NCI-H1105 treated with DMSO at 0.1 percent for 48 hours (cell line): ENCODE measurements at regions not wholly inside any gene's neighbourhood (a gene's known extent, or its start where the extent isn't known, plus 50 kb on each side); places are given as distances from the start of the nearest gene placed in this dataset.
A peak's percentile ranks its signal among the peaks of the same experiment; 100 is the strongest.
"Not testable (repeated sequence)": the region's sequence is repeated elsewhere in the genome, so short reads cannot be mapped to it uniquely, and the experiment has no call there.

Source experiments
- DNase-seq: peaks from one replicate; lab custom pipeline; 2025; lab: John Stamatoyannopoulos, UW

DNA sequence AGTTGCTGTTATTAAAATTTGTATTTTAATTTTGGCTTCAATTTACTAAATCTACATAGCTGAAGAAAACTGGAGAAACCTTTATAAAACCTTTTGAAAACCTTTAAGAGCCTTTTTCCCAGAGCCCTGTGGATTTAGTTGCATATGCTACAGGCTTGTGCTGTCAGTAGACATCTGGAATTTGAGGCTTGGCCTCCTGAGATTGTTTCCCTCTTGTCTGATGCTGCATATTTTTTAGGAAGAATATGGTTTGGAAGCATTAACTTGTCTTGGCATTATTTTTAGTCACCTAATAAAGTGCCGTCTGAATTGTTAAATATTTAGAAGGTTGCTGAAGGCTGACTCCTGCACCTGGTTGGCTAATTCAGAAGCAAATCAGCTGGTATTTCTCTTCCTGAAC is 369.4 kb downstream of the UTRN start:
- no peak for DNase-seq

- no peak for DNase-seq
Observed at GRCh38 chr6:144655376-144655775, 370.2 kb downstream of the UTRN start.

DNA sequence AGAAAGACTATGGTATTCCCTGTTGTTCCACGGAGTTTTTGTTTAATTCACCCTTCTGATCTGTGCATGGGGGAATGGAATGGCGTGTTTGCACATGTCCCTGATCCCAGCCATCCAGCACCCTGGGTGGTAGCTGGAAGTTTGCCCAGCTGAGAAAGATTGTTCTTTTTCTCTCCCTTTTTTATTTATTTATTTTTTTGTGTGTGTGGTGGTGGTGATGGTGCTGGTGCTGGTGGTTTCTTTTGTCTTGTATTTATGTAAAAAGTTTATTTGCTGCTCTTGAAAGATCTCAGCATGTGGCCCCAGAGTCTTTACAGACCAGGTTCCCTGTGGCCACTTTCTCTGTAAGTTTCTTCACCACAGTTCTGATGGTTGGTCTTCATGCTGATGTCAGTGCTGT is 372.6 kb downstream of the UTRN start:
- DNase-seq: peak; percentile 86

DNA sequence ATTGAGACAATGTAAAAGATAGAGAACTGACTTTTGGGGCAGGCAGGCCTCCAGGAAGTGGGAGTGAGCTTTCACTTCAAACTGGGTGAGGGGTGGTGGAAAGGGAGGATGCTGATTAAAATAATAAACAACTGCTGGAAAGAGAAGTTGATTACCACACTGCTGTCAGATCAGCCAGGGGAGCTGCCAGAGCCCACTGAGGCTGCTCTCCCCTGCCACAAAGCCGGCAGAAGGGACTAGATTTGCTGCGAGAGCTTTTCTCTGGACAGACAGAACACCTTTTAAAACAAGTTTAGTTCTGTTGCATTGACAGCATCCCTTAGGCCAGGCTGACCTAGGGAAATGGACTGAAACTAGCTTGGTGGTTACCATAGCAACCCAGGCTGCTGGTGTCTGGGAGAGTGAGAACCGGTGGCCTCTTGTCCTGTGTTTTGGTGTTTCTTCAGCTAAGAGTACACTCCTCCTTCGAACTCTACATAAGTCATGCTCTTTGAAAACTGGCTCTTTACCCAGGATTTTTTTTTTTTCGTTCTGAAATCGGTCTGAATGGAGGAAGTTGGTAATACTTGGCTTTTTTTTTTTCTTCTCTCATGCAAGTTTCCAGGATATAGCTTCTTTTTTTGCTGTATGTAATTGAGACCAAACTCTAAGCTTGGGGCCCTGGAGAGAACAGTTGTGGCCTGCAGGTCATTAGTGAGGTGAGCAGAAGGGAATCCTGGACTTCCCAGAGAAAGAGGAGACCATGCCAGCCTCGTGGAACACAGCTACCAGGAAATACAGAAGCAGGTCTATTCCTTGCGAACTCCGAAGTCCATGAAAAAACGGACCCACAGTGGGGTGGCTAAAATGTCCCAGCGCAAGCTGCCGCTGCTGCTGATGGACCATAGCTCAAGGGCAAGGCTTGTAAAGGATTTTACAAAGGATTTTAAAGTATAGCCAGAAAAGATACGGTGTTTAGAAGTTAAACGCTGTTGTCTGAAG is 374.4 kb downstream of the UTRN start:
- no peak for DNase-seq

- DNase-seq: no peak
Observed at GRCh38 chr6:144660561-144661115, 375.5 kb downstream of the UTRN start.

DNA sequence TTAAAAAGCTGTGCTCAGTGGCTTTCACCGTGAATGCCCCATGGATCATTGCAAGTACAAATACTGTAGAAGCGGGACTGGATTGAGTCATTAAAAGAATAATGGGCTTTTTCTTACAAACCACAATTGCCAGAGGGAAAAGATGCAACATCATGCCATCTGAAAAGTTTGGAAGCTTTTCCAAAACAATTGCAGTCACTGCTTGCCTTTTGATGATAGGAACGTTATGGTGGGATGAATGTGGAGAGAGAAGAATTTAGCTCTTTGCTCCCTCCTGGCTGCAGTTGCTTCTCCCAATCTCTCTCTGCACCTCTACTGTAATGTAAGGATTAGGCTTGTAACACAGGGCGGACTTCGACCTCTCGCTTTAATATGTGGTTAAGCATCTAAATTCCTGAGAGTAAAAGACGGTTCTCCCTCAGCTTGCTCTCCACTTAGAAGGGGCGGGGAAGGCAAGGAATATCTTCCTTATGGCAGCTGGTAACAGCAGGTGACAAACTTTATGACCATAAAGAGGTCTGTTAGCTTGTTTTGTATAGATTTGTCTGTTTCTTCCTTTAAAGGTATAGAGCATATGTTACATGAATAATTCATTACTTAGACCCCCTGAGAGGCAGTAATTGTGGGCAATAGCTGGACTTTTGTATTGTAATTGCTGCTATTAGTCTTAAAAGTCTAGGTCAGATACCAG is 376.1 kb downstream of the UTRN start:
- DNase-seq: no peak

DNA sequence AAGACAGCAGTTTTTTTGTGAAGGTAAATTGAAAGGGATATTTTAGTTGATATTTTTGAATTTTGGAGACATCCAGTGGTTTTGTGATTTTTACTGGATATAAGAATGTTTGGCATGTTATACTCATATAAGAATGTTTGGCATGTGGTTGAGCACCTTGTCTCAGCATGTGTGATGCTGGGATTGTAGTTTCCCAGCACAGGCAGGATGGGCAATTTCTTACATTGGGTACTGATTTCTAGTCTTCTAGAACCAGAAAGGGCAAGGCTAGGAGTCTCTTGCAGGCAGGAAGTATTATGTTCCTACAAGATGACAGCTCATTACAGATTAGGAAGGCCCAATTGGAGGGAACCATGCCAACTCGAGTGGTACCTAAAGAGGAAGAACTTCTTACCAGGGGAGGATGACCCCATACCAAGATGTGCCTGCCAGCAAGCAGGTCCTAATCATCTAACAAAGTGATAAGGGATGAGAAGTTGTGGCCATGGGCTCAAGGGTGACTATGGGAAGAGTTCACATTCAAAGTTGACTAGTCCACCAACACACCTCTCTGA is 377.8 kb downstream of the UTRN start:
- no peak for DNase-seq

- no peak for DNase-seq
Observed at GRCh38 chr6:144664281-144664680, 379.1 kb downstream of the UTRN start.

DNA sequence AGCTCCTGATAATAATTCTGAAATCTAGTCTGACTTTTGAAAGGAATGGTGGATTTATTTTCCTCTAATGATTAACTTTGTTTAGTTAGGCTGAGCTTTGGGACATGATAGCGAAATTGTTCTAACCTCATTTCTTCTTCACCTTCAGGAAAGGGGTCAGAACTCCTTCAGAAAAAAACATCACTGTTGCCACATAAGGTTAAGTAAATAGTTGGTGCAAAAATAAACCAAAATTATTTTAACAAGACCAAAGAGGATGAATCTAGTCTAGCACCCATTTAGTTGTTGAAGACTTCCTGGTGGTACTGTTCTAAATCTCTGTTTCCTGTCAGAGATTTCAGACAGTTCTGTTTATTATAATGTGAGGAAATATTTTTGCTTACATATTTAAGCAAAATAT is 379.8 kb downstream of the UTRN start:
- DNase-seq: no peak

DNA sequence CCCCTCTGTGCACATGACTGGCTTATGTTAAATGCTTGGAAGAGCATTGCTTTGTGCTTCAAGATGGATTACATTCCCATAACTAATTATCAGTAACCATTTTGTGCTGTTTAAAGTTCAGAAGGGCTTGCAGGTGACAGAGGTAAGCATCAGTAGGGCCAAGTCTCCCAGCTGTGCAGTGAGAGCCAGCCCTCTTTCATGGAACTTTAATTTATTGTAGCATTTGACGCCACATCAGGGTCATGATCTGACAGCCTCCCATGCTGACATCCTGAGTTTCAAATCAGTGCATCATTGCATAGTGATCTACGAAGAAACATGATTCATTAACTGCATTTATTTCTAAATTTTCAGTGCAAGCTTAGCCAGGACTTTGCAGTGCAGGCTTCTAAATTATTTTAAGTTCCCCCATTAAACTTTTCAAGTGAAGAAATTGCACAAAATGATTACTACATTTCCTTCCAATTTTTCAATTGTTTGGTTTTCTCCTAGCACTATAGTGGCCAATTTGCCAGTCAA is 380.9 kb downstream of the UTRN start:
- DNase-seq: no peak

- DNase-seq: no peak
Observed at GRCh38 chr6:144666781-144667180, 381.6 kb downstream of the UTRN start.

GRCh38 chr6:144667532-144668503 is 382.7 kb downstream of the UTRN start:
- DNase-seq: no peak

DNA sequence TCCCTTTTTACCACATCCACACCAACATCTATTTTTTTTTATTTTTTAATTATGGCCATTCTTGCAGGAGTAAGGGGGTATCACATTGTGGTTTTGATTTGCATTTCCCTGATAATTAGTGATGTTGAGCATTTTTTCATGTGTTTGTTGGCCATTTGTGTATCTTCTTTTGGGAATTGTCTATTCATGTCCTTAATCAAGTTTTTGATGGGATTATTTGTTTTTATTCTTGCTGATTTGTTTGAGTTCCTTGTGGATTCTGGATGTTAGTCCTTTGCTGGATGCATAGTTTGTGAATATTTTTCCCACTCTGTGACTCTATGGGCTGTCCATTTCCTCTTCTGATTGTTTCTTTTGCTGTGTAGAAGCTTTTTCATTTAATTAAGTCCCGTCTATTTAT is 385.1 kb downstream of the UTRN start:
- DNase-seq: not testable (repeated sequence)

DNA sequence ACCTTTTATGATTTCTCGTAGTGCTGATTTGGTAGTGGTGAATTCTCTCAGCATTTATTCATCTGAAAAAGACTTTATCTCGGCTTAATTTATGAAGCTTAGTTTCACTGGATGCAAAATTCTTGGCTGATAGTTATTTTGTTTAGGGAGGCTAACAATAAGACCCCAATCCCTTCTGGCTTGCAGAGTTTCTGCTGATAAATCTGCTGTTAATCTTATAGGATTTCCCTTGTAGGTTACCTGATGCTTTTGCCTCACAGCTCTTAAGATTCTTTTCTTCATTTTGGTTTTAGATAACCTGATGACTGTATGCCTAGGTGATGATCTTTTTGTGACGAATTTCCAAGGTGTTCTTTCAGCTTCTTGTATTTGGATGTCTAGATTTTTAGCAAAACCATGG is 388.7 kb downstream of the UTRN start:
- DNase-seq: no peak

GRCh38 chr6:144675231-144675861 is 390.2 kb downstream of the UTRN start:
- peak; percentile 54 for DNase-seq

DNA sequence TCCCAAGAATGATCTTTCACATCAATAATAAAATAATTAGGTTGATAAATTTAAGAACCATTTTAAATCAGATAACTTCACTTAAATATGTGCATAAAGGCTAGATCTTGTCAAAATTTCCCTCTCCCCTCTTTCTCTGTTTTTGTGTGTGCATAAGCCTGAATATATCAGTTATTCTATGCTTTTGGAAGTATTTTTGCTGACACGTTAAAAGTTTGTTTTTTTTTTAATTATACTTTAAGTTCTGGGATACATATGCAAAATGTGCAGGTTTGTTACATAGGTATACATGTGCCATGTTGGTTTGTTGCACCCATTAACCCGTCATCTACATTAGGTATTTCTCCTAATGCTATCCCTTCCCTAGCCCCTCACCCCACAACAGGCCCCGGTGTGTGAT is 391.2 kb downstream of the UTRN start:
- DNase-seq: not testable (repeated sequence)

DNA sequence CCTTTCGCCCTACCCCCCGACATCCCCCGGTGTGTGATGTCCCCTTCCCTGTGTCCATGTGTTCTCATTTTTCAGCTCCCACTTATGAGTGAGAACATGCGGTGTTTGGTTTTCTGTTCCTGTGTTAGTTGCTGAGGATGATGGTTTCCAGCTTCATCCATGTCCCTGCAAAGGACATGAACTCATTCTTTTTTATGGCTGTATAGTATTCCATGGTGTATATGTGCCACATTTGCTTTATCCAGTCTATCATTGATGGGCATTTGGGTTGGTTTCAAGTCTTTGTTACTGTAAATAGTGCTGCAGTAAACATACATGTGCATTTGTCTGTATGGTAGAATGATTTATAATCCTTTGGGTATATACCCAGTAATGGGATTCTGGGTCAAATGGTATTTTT is 392.1 kb downstream of the UTRN start:
- DNase-seq: not testable (repeated sequence)

DNA sequence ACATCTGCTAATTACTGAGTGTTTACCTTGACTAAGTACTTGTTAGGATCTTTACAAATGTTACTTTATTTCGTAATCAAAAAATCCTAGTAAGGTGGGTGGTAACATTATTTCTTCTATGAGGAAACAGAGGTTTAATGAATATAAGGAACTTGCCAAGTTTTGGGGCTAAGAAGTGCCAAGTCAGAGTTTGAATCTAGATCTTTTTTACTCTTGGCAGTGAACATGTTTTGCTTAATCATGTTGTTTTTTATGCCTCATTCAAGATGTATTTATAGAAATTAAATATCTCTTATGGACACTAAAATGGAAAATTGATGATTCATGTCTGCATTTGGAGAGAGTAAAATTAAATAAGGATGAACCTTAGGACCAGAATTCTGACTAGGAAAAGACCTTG is 393.7 kb downstream of the UTRN start:
- no peak for DNase-seq

- no peak for DNase-seq
Observed at GRCh38 chr6:144681334-144681733, 396.2 kb downstream of the UTRN start.

GRCh38 chr6:144683216-144684070 is 398.3 kb downstream of the UTRN start:
- DNase-seq: no peak
